Omental fat pad (tissue), 3 donors: ENCODE measurements at regions not wholly inside any gene's neighbourhood (a gene's known extent, or its start where the extent isn't known, plus 50 kb on each side); places are given as distances from the start of the nearest gene placed in this dataset.

Experiments
- ATAC-seq: fragments of 150-250 bp; one replicate; pipeline ENCODE4 v1.9.1; 2016; ENCODE audit warnings: mild to moderate bottlenecking, moderate library complexity; ENCODE audit not compliant: low FRiP score
- DNase-seq: peaks from one replicate; pipeline ENCODE4 v3.0.0-alpha.2; 2019; ENCODE audit warnings: low spot score
- TF ChIP-seq, protein P1 (sequence below), 3 donors: fragments of 450-650 bp; IDR thresholded peaks; one replicate each; pipeline ENCODE4 v1.5.1; 2016 to 2017; ENCODE audit warnings: antibody characterized with exemption in 3 of 3, mild to moderate bottlenecking in 3 of 3, moderate library complexity in 2 of 3

DNA sequence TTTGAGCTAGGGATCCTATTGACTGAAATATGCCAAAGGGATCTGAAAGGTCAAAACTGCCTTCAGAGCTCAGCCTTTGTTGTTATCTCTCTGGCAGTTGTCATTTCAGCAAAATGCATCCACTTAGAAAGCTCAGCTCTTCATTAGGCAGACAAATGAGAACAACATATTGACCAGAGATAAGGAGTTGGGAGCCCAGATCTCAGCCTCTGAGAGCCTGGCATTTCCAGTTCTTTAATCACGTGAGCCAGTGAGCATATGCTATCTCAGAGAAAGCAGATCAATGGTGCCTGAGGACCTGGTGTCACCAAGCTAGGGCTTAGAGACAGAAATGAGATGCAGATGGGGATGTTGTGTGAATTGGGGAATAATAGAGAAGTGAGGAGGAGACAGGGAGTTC lies 101.1 kb downstream of the DAD1 start:
- ATAC-seq, result no peak
- TF ChIP-seq, protein P1, sequence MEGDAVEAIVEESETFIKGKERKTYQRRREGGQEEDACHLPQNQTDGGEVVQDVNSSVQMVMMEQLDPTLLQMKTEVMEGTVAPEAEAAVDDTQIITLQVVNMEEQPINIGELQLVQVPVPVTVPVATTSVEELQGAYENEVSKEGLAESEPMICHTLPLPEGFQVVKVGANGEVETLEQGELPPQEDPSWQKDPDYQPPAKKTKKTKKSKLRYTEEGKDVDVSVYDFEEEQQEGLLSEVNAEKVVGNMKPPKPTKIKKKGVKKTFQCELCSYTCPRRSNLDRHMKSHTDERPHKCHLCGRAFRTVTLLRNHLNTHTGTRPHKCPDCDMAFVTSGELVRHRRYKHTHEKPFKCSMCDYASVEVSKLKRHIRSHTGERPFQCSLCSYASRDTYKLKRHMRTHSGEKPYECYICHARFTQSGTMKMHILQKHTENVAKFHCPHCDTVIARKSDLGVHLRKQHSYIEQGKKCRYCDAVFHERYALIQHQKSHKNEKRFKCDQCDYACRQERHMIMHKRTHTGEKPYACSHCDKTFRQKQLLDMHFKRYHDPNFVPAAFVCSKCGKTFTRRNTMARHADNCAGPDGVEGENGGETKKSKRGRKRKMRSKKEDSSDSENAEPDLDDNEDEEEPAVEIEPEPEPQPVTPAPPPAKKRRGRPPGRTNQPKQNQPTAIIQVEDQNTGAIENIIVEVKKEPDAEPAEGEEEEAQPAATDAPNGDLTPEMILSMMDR (IDR thresholded peaks at IDR 0.05), result no peak
- DNase-seq, result no peak

DNA sequence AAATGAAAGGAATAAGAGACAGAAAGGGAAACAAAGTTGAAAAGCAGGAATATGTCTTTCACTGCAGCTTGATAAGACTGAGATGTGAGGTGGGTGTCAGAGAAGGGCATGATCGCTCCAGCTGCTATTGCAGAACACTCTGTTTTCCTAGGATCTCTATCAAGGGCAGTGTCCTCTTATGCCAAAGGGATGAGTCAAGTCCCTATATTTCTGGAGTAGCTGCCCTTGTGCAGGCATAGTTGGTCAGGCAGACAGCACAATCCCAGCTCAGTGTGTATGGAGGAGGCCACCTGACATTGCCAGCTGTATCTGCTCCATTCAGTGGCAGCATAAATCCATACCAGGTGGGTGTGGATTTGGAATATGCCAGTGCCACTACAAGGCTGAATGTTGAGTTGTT lies 101.6 kb downstream of the DAD1 start:
- no peak for ATAC-seq
- TF ChIP-seq, protein P1 (IDR thresholded peaks at IDR 0.05), result no peak
- DNase-seq, result no peak

DNA sequence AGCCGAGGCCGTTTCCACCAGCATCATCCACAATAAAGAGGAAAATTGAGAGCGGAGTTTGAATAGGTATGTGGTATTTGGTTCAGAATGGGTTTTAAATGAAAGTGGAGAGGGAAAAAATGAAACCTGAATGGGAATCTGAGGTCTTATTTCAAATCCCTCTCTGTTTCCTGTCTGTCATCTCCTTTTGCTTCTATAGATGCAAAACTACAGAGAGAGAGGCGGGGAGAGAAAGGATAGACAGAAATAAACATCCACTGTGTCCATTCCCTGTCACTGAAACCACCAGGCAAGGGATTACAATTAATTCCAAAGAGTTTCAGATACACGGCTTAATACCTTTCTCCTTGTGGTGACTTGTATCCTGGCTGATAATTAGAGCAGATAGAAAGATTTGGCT lies 102.3 kb downstream of the DAD1 start:
- ATAC-seq, result no peak
- TF ChIP-seq, protein P1 (IDR thresholded peaks at IDR 0.05), result no peak
- no peak for DNase-seq

DNA sequence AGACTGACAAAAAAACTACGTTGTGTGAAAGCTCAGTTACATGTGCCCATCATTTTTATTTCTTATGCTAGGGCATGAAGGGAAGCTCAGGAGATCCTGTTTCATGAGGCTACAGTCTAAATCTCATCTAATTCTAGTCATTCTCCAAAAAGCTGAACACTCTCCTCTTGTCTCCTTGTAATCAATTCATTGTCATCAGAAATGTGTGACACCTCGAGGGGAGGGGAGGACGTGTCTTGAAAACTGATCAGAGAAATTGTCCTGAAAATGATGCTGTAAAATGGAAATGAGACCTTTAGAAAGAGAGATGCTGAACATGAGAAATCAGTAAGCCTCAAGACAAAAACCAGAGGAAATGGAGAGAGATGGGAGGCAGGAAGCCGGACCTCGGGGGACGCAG lies 103.4 kb downstream of the DAD1 start:
- TF ChIP-seq, protein P1 (IDR thresholded peaks at IDR 0.05), result no peak
- no peak for ATAC-seq
- DNase-seq, result no peak

DNA sequence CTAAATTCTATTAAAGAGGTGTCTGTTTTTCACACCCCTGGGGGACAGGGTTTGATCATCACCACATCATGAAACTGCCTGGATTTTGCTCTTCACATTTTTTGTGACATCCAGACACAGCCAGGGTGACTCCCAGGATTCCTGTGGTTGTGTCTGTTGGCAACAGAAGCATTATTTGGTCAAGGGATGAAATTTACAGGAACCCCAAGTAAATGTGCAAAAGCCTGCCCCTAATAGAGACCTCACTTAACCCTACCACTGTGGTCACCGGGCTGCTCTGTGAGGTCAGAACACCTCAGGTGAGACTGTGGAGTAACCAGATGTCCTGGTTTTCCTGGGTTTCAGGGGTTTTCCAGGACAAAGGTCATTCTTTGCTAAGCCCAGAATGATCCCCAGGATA lies 103.8 kb downstream of the DAD1 start:
- ATAC-seq (no peak), DNase-seq (no peak)
- TF ChIP-seq, protein P1 (IDR thresholded peaks at IDR 0.05), result no peak

DNA sequence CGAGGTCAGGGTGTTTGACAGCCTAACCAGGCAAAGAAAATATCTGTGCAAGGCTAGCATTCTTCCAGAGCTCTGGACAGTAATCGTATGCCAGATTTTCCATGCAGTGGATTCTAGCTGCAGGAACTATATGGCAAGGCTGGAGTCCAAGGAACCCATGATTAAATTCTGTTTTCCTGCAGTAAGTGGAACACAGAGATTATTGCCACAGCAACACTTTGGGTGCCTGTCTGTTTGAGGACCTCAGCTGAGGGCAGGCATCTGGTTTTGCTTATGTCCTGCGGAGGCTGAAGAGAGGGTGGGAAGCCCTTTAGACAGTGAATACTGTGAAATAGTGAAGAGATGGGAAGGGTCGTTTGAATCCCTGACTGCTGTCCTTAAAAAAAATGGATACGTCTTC lies 104.4 kb downstream of the DAD1 start:
- TF ChIP-seq, protein P1 (IDR thresholded peaks at IDR 0.05), result no peak
- no peak for ATAC-seq

DNA sequence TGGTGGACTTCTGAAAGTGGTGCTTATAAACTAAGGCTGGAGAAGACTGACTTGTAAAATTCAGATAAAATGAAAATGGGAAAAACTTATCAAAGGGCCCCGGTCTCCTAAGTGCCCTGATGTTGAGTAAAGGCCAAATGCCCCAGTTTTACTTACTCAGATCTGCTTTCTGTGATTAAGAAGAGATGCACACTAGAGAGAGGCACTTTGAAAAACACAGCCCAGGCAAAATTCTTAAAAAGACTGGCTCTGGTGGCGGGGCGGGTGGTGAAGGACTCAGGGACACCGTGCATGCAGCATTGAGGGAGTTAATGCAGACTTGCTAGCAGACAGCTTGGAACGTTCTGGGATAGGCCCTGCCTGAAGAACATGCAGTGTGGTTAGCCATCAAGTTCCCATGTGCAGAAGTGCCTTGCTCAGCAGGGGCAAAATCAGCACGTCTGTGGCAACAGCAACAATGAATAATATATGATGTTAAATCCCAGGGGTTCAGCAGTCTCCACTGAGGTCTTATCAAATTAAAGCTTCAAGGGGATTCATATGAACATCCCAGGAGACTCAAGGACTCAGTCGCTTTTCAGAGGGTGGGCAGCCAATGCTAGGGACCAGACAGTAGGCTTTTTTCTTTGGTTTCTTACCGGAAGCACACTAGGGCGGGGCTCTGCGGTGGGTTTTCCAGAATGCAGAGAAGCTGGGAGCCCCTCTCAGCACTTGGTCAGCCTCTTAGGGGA lies 105.0 kb downstream of the DAD1 start:
- TF ChIP-seq, protein P1 (IDR thresholded peaks at IDR 0.05), result no peak
- ATAC-seq (no peak), DNase-seq (no peak)

More for the DNA sequence above, 104.4 kb downstream of the DAD1 start:
- no peak for DNase-seq
